ENCODE measurements at regions not wholly inside any gene's neighbourhood (a gene's known extent, or its start where the extent isn't known, plus 50 kb on each side); places are given as distances from the start of the nearest gene placed in this dataset.

DNA sequence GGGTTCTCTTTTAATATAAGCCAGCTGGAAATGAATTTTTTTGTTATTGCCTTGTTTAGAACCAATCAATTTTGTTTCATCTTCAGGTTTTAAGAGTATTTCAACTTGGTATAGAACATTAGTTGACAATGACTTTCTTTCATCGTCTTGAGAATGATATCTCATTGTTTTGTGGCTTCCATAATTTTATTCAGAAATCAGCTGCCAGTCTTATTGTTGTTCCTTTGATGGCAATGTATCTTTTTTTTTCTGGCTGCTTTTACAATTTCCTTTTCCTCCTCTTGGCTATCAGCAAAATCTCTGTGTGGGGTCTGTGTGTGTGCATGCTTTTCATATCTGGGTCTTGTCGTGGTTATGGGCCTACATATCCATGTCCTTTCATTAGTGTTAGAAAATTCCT is 1536.4 kb upstream of the TENM3 start:
- DNase-seq = no peak

DNA sequence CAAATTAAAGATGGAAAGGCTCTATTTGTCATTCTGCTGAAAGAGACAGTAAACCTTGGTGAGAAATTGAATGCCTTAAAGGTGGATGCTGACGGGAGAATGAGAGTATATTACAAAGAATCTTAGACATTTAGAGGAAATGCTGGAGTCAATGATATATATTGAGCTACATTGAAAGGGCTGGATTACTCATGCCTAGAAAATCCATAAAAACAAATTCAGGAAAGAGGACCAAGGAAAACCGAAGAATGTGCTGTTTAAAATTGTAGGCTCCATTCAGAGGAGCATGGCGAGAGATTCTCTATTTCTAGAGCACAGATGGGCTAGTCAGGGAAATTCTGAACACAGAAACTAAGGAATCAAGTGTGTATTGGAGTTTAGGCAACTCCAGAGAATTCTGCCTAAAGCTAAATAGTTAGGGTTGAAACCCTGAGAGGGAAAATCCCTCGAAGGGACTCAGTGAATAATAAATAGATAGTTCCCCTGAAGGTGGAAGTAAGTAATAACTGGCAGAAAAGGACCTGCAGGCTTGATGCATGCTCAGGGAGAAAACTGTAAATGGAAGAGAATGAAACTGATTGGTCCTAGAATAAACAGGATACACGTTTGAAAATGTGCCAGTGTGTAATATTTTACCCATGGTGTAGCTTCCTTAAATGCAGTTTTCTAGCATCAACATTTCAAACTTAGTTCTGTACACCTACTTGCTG is 1532.4 kb upstream of the TENM3 start:
- no peak for DNase-seq

DNA sequence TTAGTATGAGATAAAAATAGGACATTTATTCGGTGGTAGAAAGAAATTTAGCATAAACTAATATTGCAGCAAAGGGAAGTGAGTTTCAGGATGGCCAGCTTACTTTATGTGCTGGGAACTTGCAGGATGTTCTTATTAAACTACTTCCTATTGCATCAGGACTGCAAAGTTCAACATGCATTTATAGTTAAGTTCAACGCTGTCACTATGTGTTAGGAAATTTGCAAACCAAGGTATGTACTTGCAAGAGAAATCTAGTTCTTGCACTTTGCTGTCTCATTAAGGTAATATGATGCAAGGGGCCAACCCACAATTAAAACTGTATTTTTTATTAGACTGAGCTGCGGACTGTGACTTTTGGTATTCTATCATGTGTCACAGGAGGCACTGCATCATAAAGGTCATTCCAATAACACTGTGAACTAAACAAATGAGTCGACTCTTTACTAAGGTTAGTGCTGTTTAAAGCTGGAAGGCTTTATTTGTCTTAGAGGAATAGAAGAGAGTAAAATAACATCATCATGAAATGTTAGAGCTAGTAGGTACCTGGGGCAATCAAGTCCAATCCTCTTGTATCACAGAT is 1525.7 kb upstream of the TENM3 start:
- no peak for DNase-seq

DNA sequence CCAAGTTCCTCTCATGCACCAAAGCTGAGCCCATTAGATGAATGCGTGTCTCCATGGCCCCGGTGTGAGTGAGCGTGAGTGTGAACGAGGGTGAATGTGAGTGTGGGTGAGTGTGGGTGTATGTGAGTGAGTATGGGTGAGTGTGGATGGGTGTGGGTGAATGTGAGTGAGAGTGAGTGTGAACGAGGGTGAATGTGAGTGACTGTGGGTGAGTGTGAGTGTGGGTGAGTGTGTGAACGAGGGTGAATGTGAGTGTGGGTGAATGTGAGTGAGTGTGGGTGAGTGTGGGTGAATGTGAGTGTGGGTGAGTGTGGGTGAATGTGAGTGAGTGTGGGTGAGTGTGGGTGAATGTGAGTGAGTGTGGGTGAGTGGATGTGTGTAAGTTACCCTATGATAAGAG is 1521.8 kb upstream of the TENM3 start:
- DNase-seq = no peak

DNA sequence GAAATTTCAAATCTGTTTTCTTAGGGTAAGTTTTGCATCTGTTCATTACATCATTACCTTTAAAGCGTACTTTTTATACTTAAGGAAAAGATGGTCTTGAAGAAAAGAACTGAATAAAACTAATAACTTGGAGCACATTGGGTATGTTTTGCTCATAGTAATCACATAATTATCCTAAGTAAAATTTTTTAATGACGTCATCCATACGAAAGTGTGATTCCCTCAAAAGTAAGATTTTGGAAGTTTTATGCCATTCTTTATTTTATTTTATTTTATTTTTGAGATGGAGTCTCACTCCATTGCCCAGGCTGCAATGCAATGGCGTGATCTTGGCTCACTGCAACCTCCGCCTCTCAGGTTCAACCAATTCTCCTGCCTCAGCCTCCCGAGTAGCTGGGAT is 1516.6 kb upstream of the TENM3 start:
- no peak for DNase-seq

DNA sequence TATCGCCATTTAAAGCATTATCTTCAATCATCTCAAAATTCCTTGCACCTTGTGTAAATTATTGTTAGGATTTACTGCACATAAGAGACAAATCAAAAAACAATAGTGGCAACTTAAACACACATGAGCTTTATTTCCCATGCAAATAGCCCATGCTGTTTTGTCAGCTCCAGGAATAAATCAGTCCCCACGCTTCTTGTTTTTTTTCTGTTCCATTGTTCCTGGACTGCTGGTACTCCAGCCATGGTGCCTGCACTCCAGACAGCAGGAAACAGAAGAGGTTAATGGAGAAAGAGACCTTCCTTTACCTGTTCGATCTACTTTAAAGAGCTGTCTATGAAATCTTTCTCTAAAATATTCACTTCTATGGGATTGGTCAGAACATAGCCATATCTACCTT is 1515.7 kb upstream of the TENM3 start:
- DNase-seq = no peak

DNA sequence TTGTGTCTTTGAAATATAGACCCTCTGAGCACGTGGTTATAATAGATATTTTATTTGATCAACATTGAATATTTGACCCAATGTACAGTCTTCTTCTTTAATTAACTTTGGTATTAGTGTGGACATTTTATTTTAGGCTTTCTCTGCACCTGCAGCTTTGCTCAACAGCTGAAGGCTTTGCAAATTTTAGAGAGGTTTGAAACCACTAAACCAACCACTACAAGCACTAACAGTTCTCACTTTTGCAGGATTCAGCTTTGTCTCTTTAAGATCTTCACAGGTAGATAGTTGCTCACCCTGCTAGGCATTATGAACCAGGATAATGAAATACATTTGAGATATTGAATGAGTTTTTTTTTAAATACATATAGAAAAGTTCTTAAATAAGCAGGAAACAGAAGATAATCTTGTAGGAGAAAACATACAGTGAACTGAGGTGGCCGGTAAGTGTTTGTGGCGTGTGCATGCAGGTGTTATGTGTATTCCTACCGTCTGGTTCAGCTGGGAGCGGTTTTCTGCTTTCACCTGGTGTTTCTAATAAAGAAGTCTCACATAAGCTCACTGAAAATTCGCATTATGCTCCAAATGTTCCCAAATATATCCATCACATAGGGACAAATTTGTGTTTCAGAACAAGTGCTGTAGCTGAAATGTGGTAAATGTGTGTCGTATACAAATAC is 1508.3 kb upstream of the TENM3 start:
- no peak for DNase-seq

DNA sequence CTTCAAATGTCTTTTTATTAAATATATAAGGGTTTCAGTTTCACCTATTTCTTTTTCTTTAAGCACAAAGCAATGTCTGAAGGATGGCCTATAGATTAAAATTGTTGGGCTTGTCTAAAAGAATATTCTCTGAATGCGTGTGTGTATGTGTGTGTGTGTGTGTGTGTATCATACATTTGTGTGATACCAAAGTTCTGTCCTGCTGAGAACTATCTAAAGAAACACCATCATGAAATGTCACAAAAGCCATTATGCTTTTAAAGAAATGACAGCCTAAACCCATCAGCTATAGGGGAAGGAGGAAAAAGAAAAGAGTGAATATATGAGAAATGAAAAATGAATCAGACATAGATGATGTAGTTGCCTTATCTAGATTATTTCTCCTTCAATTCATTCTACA is 1501.5 kb upstream of the TENM3 start:
- no peak for DNase-seq

DNA sequence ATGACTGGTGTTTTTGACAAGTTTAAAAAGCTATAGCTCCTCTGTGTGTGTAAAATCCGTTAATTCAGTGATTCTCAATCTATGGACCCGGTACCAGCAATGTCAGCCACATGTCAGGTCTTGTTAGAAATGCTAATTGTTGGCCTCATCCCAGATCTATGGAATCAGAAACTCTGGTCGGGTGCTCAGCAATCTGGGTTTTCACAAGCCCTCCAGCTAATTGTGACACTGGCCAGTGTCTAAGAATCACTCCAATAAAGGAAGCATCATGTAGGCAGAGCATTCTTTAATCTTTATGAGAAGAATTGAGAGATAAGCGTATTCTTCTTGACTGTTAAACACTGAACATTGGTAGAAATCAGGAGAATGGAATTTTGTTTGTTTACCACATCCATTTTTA is 1498.2 kb upstream of the TENM3 start:
- DNase-seq = no peak

DNA sequence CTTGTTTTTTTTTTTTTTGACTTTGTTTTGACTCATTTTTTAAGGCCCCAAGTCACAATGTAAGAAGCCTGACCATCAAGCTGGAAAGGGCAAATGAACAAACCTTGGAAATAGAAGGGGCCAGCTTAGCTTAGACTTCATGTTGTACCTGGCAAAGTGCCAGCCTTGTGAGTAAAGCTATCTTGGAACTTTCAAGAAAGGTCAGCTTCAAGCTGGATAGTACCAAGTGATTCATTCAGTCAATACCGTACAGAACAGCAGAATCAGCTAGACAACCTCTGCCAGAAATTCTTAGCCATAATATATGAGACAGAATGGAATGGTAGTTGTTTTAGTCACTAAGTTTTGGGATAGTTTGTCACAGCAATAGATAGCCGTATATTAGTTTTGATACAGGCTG is 1492.2 kb upstream of the TENM3 start:
- no peak for DNase-seq

DNA sequence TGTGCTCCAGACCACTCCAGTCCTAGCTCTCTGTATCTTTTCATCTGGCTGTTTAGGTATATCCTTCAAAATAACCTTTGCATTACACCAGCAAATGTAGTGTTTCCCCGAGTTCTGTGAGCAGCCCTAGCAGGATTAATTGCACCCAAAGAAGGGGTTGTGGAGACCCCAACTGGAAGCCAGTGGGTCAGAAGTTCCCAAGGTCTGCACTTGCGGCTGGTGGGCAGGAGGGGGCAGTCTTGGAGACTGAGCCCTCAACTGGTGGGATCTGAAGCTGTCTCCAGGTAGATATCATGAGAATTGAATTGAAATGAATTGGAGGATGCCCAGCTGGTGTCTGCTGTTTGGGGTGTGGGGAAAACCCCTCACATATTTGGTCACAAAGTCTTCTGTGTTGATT is 1485.3 kb upstream of the TENM3 start:
- no peak for DNase-seq

DNA sequence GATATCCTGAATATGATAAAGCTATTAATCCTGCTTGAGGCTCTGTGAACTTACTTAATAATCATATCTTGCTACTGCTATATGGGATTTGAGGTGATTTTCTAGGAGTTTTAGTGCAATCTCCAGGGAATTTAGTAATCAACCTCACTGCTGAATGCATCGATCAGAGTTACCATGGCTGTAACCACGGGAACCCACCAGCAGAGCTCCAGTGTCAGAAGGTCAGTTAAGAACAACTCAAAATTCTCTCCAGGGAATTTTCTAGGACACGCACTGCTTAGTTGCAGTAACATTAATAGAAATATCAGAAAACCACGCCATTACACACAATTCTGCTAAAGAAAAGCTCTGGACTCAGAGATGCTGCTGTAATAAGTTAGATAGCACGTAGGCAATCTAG is 1477.2 kb upstream of the TENM3 start:
- no peak for DNase-seq

DNA sequence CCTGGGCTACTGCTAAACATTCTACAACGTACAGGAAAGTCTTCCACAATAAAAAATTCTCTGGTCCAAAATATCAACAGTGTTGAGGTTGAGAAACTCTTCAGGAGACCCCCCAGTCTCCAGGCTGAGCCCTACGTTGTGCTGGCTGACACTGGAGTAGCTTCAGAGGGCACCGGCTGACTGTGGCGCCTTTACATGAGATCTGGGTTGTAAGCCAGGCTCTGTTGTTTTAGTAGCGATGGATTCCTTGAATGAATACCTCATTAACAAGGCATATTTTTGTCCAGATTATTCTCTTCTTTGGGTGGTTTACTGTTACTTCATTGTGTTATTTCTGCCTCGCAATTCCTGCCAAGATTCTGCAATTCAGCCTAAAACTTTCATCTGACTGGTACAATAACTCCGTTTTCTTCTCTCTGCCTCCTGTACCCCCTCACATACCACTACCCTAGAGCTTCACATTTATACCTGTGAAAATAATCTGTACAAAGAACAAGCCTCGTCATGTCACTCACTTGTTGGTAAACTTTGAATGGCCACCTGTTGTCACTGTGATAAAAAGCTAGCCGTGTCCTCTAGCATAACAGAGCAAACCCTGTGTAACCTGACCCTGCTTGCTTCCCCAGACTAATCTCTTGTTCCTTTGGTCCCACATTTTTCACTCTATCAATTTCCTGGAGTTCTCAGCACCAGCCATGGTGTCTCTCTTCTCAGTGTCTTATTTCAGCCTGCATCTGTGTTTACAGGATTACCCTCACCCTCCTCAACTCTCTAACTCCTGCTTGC is 1476.1 kb upstream of the TENM3 start:
- no peak for DNase-seq

DNA sequence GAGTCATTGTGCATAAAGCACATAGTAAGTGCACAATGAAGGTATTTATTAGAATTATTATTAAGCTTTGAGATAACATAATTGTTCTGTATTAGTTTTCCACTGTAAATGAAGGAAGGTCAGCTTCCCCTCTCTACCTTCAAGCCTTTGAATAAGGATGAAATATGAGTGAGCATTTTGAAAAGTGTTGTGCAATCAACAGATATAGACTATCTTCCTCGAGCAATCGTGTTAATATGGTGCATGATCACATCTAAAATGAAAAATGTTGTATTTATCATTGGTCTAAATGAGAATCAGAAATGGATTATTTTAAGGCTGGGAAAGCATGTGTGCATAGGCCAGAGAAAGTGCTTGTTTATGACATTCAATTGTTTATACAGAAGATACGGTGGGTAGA is 1474.6 kb upstream of the TENM3 start:
- DNase-seq = no peak

DNA sequence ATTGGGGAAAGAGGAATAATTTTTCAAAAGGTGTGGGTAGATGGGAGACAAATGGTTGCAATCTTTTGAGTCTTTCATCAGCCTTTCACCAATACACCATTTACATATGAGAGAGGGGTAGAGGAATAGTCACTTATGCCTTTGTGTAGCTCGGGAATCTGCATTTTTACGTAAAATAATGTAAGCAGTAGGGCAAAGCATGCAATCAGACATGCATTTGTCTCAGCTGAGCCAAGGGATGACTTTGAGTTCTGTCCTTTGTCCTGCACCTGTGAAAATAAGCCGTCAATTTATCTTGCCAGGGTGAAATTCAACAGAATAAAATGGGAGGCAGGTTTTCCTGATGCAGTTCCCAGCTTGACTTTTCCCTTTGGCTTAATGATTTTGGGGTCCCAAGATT is 1473.4 kb upstream of the TENM3 start:
- DNase-seq = no peak

DNA sequence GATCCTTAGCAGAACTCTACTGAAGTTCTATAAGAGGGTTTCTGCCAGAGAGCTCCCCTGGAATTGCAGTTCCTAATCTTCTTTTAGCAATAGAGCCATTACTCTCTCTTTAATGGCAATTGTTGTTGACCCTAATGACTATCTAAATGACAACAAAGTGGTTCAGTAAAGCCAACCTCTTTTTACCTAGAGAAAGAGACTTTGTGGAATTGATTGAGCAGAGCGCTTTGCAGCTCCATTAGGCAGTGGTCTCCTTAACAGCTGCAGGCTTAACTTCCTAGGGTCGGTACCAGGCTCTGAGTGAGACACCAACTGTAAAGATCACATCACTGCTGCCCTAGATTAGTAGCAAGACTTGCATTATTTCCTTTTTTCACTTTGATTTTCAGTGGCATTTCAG is 1472.9 kb upstream of the TENM3 start:
- no peak for DNase-seq

DNA sequence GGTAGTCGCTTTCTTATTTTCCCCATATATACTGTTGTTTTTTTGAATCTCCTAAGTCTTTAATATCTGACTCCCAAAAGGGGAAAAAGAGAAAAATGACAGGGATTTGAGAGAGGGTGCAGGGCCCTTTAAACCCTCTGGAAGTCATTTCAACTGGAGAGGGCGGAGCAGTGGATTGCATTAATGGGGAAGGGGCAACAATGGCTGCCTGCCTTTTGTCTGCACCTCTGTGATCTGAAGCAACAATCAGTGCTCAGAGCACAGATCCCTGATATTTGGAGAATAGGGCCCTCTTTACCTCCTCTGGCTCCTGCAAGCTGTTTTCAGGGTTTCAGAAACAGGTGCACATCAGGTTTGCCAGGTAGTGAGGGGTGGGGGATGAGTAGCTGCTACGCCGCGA is 1458.3 kb upstream of the TENM3 start:
- DNase-seq = no peak

DNA sequence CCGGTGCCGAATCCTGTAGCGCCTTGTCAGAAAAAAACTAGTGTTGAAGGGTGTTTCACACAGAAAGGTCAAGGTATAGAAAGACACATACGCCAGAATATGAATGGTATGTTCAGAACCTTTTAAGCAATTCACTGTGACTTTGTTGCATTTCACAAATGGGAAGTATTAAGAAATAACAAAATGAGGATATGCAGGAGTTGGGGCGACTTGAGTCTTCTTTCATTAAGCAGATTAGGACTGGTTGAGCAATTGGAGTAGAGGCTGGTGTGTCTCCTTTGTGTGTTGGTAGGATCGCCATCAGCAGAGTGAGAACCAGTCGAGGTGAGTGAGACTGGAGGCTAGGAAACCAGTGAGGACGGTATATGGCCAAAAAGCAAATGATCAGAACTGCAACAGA is 1454.5 kb upstream of the TENM3 start:
- DNase-seq = no peak

DNA sequence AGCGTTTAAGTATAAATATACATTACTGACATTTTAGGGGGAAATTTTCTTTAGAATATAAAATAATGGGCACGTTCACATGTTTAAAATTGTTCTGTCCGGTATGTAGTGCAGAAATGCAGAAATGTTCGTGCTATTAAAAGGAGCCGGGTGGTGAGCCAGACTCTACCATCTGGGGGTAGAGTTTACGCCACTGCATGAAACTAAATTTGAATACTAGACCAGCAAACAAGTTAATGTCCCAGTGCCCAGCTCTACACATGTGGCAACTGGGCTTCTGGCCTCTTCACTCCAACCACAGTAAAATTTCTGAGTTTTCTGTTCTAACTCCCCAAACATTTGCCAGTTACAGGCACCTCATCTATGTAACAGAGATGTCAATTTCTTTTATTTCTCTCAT is 1453.3 kb upstream of the TENM3 start:
- DNase-seq = no peak

DNA sequence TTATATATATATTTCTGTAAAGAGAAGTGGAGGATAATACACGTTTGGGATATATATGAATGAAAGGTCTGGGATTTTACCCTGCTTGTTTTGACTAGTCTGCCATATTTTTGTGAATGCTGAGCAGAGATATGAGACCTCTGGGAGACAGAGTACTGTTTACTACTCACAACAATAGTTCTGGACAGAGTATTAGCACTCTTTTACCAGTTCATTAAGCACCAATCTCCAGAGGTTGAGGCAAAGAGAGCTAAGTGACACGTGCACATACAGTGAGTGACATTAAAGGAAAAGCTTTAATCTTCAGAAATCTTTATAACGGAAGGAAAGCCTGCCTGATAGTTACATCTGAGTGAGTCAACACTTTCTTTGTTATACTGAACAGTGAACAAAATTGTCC is 1452.7 kb upstream of the TENM3 start:
- DNase-seq = no peak

DNA sequence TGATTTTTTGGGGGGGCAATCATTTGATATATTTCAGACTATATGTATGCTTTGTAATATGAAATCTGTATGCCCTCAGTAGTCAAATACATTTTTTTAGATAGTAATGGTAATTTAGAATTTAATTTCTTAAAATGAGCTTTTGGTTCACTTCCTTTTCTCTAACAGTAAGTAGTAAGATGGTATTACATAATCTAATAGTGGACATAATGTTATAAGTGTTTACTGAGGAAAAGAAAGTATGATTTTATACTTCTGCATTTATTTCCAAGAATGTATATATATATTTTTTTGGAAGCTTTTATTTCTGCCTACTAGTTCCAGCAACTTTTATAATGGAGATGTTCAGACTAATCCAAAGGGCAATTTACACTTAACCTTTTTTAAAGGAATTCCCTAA is 1450.7 kb upstream of the TENM3 start:
- no peak for DNase-seq

DNA sequence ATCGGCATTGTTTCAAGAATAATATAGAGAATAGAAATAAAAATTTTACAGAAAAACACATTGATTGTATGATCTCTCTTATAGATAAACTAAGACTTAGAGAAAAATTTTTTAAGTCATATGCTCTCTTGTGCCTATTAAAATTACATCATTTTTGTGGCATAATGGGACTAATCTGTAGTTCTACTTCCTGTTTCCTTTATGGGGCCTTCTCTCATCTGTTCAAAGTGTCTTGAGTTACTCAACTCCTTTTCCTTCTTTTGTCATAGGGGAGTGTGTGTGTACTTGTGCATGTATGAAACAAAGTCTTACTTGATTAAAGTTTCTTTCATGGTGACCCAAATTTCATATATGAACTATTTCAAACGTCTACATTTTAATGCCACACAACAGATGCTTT is 1448.9 kb upstream of the TENM3 start:
- DNase-seq = no peak

DNA sequence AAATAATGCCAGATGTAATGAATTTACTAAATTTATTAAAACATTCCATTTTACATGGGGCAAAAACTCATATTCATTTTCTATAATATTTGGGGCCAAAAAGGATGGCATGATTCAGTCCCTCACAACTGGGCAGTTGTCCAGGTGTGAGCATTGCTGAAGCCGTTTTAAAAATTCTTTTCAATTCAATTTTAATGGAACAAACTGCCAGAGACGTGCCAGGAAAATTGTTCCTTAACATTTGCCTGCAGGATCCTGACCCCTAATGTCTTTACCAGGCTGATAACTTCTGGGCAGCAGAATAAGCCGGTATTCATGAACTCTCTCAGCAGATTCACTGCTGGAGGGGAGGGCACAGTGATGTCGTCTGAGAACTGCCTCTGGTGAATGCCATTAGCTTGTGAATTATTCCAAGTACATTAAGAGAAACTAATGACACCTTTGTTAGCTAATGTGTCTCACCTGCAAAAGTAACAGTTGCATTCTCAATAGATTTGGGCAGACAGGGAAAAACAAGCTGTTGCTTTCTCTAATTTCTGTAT is 1445.1 kb upstream of the TENM3 start:
- no peak for DNase-seq

DNA sequence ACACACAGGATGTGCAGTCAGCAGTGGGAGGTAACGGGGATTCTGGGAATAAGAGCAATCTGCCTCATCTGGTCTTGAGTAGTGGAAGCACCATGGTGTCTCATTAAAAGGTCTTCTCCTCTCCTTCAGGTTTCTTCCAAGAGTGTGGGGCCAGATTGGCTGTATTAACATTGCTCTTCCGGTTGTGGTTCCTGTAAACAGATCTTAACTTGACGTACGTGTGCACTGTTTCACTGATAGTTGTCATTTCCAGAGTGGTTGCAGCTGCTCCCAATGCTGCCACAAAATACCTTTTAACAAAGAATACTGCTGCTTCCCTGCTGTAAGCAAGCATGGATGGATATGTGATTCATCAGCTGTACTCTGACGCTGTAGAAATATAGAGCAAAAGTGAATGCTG is 1443.4 kb upstream of the TENM3 start:
- no peak for DNase-seq
